ENCODE measurements at regions not wholly inside any gene's neighbourhood (a gene's known extent, or its start where the extent isn't known, plus 50 kb on each side); places are given as distances from the start of the nearest gene placed in this dataset.

- TF ChIP-seq POLR2A (IDR thresholded peaks at IDR 0.05) (no peak), CTCF (IDR thresholded peaks at IDR 0.05) (no peak)
Measured at GRCh38 chr5:166677891-166678290, 1613.6 kb upstream of the WWC1 start.
